ENCODE measurements at regions not wholly inside any gene's neighbourhood (a gene's known extent, or its start where the extent isn't known, plus 50 kb on each side); places are given as distances from the start of the nearest gene placed in this dataset.

DNA sequence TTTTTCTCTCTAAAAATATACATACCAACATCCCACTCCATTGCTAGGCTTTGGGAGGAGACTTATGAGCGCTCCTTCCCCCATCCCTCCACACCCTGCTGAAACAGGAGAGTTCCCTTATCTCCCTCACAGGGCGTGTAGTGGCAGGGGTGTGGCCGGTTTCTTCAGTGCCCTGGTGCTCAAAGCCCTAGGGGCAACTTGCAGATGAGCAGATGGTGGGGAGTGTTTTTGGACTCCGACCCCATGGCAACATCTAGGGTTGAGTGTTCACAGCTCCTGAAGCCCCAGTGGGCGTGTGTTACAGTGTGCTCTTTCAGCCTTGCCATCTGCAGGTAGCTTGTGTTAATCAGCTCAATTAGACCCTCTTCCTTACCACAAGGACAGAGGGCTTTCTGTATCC lies 409.5 kb downstream of the MAT2B start (continued):
- TF ChIP-seq, protein P1, sequence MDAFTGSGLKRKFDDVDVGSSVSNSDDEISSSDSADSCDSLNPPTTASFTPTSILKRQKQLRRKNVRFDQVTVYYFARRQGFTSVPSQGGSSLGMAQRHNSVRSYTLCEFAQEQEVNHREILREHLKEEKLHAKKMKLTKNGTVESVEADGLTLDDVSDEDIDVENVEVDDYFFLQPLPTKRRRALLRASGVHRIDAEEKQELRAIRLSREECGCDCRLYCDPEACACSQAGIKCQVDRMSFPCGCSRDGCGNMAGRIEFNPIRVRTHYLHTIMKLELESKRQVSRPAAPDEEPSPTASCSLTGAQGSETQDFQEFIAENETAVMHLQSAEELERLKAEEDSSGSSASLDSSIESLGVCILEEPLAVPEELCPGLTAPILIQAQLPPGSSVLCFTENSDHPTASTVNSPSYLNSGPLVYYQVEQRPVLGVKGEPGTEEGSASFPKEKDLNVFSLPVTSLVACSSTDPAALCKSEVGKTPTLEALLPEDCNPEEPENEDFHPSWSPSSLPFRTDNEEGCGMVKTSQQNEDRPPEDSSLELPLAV (CRISPR knock-in tag; conservative IDR thresholded peaks at IDR 0.05; ENCODE audit: low read depth) = no peak
- TF ChIP-seq CENPX (CRISPR knock-in tag; IDR thresholded peaks at IDR 0.05) (no peak), ZNF670 (CRISPR knock-in tag; IDR thresholded peaks at IDR 0.05; ENCODE audit: borderline replicate concordance) (no peak), POLR2A (IDR thresholded peaks at IDR 0.05; ENCODE audit: insufficient read depth in 1 of 2, low read depth in 2 of 2, low read length in 2 of 2) (no peak), MIER2 (CRISPR knock-in tag; IDR thresholded peaks at IDR 0.05) (no peak), YY1 (IDR thresholded peaks at IDR 0.05; ENCODE audit: insufficient read depth, insufficient replicate concordance, low read depth, low read length) (no peak), NAIF1 (CRISPR knock-in tag; IDR thresholded peaks at IDR 0.05; ENCODE audit: borderline replicate concordance) (no peak)
- TF ChIP-seq, protein P2, sequence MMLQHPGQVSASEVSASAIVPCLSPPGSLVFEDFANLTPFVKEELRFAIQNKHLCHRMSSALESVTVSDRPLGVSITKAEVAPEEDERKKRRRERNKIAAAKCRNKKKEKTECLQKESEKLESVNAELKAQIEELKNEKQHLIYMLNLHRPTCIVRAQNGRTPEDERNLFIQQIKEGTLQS (CRISPR knock-in tag; IDR thresholded peaks at IDR 0.05) = no peak
- TF ChIP-seq, protein P3, sequence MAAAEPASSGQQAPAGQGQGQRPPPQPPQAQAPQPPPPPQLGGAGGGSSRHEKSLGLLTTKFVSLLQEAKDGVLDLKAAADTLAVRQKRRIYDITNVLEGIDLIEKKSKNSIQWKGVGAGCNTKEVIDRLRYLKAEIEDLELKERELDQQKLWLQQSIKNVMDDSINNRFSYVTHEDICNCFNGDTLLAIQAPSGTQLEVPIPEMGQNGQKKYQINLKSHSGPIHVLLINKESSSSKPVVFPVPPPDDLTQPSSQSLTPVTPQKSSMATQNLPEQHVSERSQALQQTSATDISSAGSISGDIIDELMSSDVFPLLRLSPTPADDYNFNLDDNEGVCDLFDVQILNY (CRISPR knock-in tag; conservative IDR thresholded peaks at IDR 0.05) = no peak

DNA sequence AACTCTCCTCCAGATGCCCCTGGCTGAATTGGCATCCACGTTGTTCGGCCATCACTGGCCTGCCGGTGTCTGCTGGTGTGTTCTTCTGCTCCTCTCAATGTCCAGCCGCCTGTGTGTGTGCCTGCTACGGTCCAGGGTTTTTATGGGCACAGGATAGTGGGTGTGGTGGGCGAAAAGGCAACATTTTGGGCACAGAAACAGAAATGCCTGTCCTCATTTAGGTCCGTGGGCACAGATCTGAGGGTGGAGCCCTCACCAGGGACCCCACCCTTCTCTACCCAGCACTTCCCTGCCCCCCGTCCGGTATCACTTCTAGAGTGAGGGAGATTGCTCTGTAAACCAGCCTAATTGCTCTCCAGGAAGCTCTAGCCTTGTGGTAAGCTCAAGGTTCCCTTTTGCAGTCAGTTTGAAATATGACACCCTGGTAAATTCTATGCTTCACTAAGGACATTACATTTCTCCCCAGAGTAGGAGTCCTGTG lies 410.1 kb downstream of the MAT2B start:
- peak; percentile 63 for FAIRE-seq
- no peak overlapping the region; a peak in 1 of 6 replicates for H3K4me3 ChIP-seq (replicated peaks in 1 of 3; ENCODE audit: insufficient read depth in 1 of 3, low read depth in 2 of 3, low read length in 3 of 3)
- no peak overlapping the region for H2AFZ ChIP-seq (ENCODE audit: low read length)
- H3K27ac ChIP-seq (ENCODE audit: extremely low read length, insufficient read depth, low read length) = no peak overlapping the region
- no peak overlapping the region for H3K9ac ChIP-seq (ENCODE audit: insufficient read depth, low read depth, low read length)
- 20% methylated on average over 1 of the region's 9 CpGs for whole genome bisulfite sequencing (ENCODE audit: low lambda C conversion rate)
- peaks cover 16% of the 10 kb centered on the region for H3K4me1 ChIP-seq (ENCODE audit: insufficient read depth, low read length)
- H3K36me3 ChIP-seq (replicated peaks in 1 of 2; ENCODE audit: control insufficient read depth in 1 of 2, insufficient read depth in 2 of 2, low read length in 2 of 2) = no peaks in the 10 kb centered on the region
- H3K9me3 ChIP-seq (ENCODE audit: low read length) = peaks cover 8% of the 10 kb centered on the region; the same call in 1 of the 2 replicates
- in situ Hi-C loops (cut with HindIII; ENCODE audit: extremely low pct_ligation_motif_present, low pct_unique_long_range_greater_than_20kb) (no loop called here), intact Hi-C loops (cut with micrococcal nuclease; ENCODE audit: unreplicated experiment) (no loop called here)
- H4K20me1 ChIP-seq (ENCODE audit: insufficient read depth, low read length) = no peaks in the 10 kb centered on the region
- ChIA-PET POLR2A (no interaction called here), CTCF (ENCODE audit: low intra/inter-chr PET ratio, low total read pairs) (no interaction called here)
- no peaks in the 10 kb centered on the region for H3K27me3 ChIP-seq (ENCODE audit: control insufficient read depth in 1 of 2, insufficient read depth in 2 of 2, low read length in 2 of 2)
- no TSS peak for BruUV-seq (replicated peaks)
- H3K4me2 ChIP-seq (ENCODE audit: low read depth, low read length) = peak overlapping the region; percentile 40
- ATAC-seq = peak; percentile 98
- no peaks in the 10 kb centered on the region for H3K79me2 ChIP-seq (ENCODE audit: insufficient read depth, low read length)
- peak; percentile 27 for DNase-seq (ENCODE audit: low spot score)
- TF ChIP-seq, protein P4, sequence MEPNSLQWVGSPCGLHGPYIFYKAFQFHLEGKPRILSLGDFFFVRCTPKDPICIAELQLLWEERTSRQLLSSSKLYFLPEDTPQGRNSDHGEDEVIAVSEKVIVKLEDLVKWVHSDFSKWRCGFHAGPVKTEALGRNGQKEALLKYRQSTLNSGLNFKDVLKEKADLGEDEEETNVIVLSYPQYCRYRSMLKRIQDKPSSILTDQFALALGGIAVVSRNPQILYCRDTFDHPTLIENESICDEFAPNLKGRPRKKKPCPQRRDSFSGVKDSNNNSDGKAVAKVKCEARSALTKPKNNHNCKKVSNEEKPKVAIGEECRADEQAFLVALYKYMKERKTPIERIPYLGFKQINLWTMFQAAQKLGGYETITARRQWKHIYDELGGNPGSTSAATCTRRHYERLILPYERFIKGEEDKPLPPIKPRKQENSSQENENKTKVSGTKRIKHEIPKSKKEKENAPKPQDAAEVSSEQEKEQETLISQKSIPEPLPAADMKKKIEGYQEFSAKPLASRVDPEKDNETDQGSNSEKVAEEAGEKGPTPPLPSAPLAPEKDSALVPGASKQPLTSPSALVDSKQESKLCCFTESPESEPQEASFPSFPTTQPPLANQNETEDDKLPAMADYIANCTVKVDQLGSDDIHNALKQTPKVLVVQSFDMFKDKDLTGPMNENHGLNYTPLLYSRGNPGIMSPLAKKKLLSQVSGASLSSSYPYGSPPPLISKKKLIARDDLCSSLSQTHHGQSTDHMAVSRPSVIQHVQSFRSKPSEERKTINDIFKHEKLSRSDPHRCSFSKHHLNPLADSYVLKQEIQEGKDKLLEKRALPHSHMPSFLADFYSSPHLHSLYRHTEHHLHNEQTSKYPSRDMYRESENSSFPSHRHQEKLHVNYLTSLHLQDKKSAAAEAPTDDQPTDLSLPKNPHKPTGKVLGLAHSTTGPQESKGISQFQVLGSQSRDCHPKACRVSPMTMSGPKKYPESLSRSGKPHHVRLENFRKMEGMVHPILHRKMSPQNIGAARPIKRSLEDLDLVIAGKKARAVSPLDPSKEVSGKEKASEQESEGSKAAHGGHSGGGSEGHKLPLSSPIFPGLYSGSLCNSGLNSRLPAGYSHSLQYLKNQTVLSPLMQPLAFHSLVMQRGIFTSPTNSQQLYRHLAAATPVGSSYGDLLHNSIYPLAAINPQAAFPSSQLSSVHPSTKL (CRISPR knock-in tag; IDR thresholded peaks at IDR 0.05) = peak; percentile 16; the same call in 1 of the 2 replicates
- TF ChIP-seq EHMT2 (IDR thresholded peaks at IDR 0.05; ENCODE audit: borderline replicate concordance, low read depth, low read length) = no peak
- no peak for TF ChIP-seq ZNF747 (CRISPR knock-in tag; IDR thresholded peaks at IDR 0.05; ENCODE audit: borderline replicate concordance)
- TF ChIP-seq SIX4 (CRISPR knock-in tag; IDR thresholded peaks at IDR 0.05) = peak; percentile 94
- peak; percentile 59 for TF ChIP-seq BCL6 (CRISPR knock-in tag; IDR thresholded peaks at IDR 0.05)
- TF ChIP-seq MIXL1 (CRISPR knock-in tag; IDR thresholded peaks at IDR 0.05) = 0 out of 2 replicates have a peak, but pooled peaks have one; percentile 26
- 0 out of 2 replicates have a peak, but pooled peaks have one; percentile 12 for TF ChIP-seq ZMYM4 (CRISPR knock-in tag; IDR thresholded peaks at IDR 0.05)
- 0 out of 2 replicates have a peak, but pooled peaks have one; percentile 19 for TF ChIP-seq SALL1 (CRISPR knock-in tag; IDR thresholded peaks at IDR 0.05)
